Astrocyte of the cerebellum (primary cell): ENCODE measurements at regions not wholly inside any gene's neighbourhood (a gene's known extent, or its start where the extent isn't known, plus 50 kb on each side); places are given as distances from the start of the nearest gene placed in this dataset.

Source experiments
- DNase-seq: peaks from one replicate; pipeline ENCODE4 v3.0.0-alpha.2; 2011; ENCODE audit warnings: low read depth
- H3K4me3 ChIP-seq: 2 replicates; pipeline ENCODE4 v1.5.1; 2011; ENCODE audit warnings: mild to moderate bottlenecking, low read depth, low read length, moderate library complexity
- in situ Hi-C: cut with HindIII; loops from 2 replicates; pipeline ENCODE4 v1.10.0; 2017; ENCODE audit warnings: low sequenced_read_pairs
- TF ChIP-seq, protein P1 (sequence below): IDR thresholded peaks from 2 replicates; pipeline ENCODE4 v1.5.1; 2012; ENCODE audit warnings: low read length, low read depth, moderate library complexity, mild to moderate bottlenecking; ENCODE audit errors: missing control alignments

GRCh38 chr12:97835541-97835940 lies 372.9 kb downstream of the RMST start:
- H3K4me3 ChIP-seq, result no peak overlapping the region
- in situ Hi-C loops, result no loop called here
- DNase-seq, result no peak
- TF ChIP-seq, protein P1, sequence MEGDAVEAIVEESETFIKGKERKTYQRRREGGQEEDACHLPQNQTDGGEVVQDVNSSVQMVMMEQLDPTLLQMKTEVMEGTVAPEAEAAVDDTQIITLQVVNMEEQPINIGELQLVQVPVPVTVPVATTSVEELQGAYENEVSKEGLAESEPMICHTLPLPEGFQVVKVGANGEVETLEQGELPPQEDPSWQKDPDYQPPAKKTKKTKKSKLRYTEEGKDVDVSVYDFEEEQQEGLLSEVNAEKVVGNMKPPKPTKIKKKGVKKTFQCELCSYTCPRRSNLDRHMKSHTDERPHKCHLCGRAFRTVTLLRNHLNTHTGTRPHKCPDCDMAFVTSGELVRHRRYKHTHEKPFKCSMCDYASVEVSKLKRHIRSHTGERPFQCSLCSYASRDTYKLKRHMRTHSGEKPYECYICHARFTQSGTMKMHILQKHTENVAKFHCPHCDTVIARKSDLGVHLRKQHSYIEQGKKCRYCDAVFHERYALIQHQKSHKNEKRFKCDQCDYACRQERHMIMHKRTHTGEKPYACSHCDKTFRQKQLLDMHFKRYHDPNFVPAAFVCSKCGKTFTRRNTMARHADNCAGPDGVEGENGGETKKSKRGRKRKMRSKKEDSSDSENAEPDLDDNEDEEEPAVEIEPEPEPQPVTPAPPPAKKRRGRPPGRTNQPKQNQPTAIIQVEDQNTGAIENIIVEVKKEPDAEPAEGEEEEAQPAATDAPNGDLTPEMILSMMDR, result no peak

DNA sequence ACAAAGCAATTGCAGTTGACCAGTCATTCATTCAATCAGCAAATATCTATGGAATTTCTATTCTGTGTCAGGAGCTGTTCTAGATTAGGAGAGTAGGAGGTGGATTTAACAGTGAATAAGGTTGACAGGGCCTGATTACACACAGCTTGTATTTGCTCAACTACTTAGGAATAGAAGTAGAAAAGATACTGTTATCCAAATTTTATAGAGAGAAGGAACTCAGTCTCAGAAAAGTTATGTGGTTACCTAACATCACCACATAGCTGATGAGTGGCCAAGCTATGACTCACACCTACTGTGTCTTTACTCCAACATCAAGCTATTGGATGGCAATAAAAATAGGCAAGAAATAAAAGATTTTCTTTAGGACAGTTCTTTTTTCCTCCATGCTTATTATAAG lies 374.8 kb downstream of the RMST start:
- H3K4me3 ChIP-seq, result no peak overlapping the region

DNA sequence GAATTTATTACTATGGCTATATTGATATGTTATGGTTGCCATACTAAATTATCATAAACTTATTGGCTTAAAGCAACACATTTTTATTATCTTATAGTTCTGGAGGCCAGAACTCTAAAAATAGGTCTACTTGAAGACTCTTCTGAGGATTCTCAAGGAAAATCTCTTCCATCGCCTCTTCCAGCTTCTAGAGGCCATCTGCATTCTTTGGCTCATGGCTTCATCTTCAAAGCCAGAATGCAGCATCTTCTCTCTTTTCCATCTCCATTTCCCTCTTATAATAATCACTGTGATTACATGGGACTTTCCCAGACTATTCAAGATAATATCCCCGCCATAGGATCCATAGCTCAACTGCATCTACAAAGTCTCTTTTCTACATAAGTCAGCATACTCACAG lies 385.4 kb downstream of the RMST start:
- TF ChIP-seq, protein P1, result no peak
- H3K4me3 ChIP-seq, result no peak overlapping the region
- DNase-seq, result no peak
- in situ Hi-C loops, result no loop called here

More for the DNA sequence above, 374.8 kb downstream of the RMST start:
- in situ Hi-C loops, result no loop called here
- DNase-seq, result peak; percentile 74
- TF ChIP-seq, protein P1, result no peak

DNA sequence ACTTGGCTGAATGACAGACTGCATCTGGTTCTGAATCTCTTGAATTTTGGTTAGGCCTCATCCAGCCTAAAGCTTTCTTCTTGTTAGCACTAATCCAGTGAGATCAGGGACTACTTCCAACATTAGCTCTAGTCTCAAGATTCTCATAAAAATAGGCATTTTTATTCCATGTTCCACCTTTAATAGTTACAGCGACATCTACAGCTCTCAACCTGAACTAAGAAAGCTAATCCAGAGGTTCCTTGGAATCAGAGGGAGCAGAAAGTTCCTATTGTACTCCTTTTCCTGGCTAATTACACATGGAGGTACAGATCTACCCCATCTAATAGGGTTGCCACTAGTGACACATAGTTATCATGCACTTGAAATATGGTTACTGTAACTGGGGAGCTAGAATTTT lies 391.9 kb downstream of the RMST start:
- TF ChIP-seq, protein P1, result no peak
- in situ Hi-C loops, result no loop called here
- no peak for DNase-seq

GRCh38 chr12:97862072-97862471 lies 399.5 kb downstream of the RMST start:
- in situ Hi-C loops, result no loop called here
- DNase-seq, result no peak
- TF ChIP-seq, protein P1, result no peak
- no peak overlapping the region for H3K4me3 ChIP-seq

More for the DNA sequence above, 391.9 kb downstream of the RMST start:
- no peak overlapping the region for H3K4me3 ChIP-seq

DNA sequence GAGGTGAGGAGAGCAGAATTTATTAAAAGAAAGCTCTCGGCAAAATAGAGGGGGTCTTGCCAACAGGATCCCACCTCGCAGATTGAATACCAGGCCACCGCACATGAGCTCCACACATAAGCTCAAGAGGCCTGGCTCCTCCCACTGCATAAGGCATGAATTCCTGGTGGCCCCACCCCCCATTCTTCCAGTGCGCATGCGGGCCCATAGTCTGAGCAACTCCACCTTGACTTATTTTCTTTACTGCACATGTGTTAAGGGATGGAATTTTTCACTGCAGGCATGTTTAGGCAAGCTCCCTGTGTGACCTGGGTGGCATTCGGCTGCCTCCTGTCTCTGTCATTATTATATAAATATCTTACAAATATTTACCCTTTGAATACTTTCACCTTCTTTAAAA lies 412.5 kb downstream of the RMST start:
- TF ChIP-seq, protein P1, result no peak
- in situ Hi-C loops, result no loop called here
- no peak for DNase-seq
- no peak overlapping the region for H3K4me3 ChIP-seq

GRCh38 chr12:97876780-97877179 lies 414.2 kb downstream of the RMST start:
- TF ChIP-seq, protein P1, result no peak
- in situ Hi-C loops, result no loop called here
- no peak for DNase-seq
- no peak overlapping the region for H3K4me3 ChIP-seq
